Brain microvascular endothelial cell (primary cell): ENCODE measurements at regions not wholly inside any gene's neighbourhood (a gene's known extent, or its start where the extent isn't known, plus 50 kb on each side); places are given as distances from the start of the nearest gene placed in this dataset.

Source experiments
- DNase-seq: peaks from one replicate; pipeline ENCODE4 v3.0.0-alpha.2; 2020
- H3K27ac ChIP-seq: fragments of 250-450 bp; sonication (Bioruptor Pico); 2 replicates; pipeline ENCODE4 v1.5.1; 2020; ENCODE audit warnings: mild to moderate bottlenecking, moderate library complexity
- H3K27me3 ChIP-seq: fragments of 250-450 bp; sonication (Bioruptor Pico); replicated peaks from 2 replicates; pipeline ENCODE4 v1.5.1; 2020; ENCODE audit warnings: mild to moderate bottlenecking
- H3K36me3 ChIP-seq: fragments of 250-450 bp; sonication (Bioruptor Pico); replicated peaks from 2 replicates; pipeline ENCODE4 v1.5.1; 2020; ENCODE audit warnings: mild to moderate bottlenecking
- H3K4me3 ChIP-seq: 2 replicates; pipeline ENCODE4 v1.5.1; 2011; ENCODE audit warnings: low read depth, mild to moderate bottlenecking, control low read depth, low read length, moderate library complexity
- CTCF ChIP-seq: IDR thresholded peaks from 2 replicates; pipeline ENCODE4 v1.5.1; 2011; ENCODE audit warnings: low read depth, mild to moderate bottlenecking, moderate library complexity, low read length, control low read depth, inconsistent platforms; ENCODE audit errors: missing control alignments
- in situ Hi-C: cut with HindIII; loops from 2 replicates; pipeline ENCODE4 v1.10.0; 2017; ENCODE audit warnings: low sequenced_read_pairs, low pct_ligation_motif_present

- Histone ChIP-seq H3K36me3 (no peaks in the 10 kb centered on the region), H3K4me3 (no peak overlapping the region), H3K27me3 (no peaks in the 10 kb centered on the region), H3K27ac (peak overlapping the region; percentile 75)
- peak; percentile 51 for DNase-seq
- in situ Hi-C loops: no loop called here
- TF ChIP-seq CTCF: no peak
These were observed 676.1 kb upstream of the CELF4 start for GRCh38 chr18:38241736-38242135.

GRCh38 chr18:38241216-38241615 is 675.6 kb upstream of the CELF4 start:
- Histone ChIP-seq H3K27ac (peak overlapping the region; percentile 75), H3K4me3 (no peak overlapping the region), H3K27me3 (no peaks in the 10 kb centered on the region), H3K36me3 (no peaks in the 10 kb centered on the region)
- TF ChIP-seq CTCF: no peak
- in situ Hi-C loops: no loop called here
- DNase-seq: peak; percentile 24

GRCh38 chr18:38239606-38240005 is 674.0 kb upstream of the CELF4 start:
- Histone ChIP-seq H3K27ac (no peak overlapping the region), H3K36me3 (no peaks in the 10 kb centered on the region), H3K27me3 (no peaks in the 10 kb centered on the region), H3K4me3 (no peak overlapping the region)
- DNase-seq: no peak
- no peak for TF ChIP-seq CTCF
- in situ Hi-C loops: no loop called here

GRCh38 chr18:38237796-38238195 is 672.2 kb upstream of the CELF4 start:
- TF ChIP-seq CTCF: no peak
- Histone ChIP-seq H3K4me3 (no peak overlapping the region), H3K27ac (no peak overlapping the region), H3K36me3 (no peaks in the 10 kb centered on the region), H3K27me3 (no peaks in the 10 kb centered on the region)
- DNase-seq: no peak
- in situ Hi-C loops: no loop called here

- in situ Hi-C loops: no loop called here
- no peak overlapping the region for H3K27ac ChIP-seq
- no peaks in the 10 kb centered on the region for H3K27me3 ChIP-seq
- no peak overlapping the region for H3K4me3 ChIP-seq
- H3K36me3 ChIP-seq: no peaks in the 10 kb centered on the region
- no peak for DNase-seq
- no peak for TF ChIP-seq CTCF
These were observed 656.0 kb upstream of the CELF4 start for GRCh38 chr18:38221476-38222100.

GRCh38 chr18:38198956-38199355 is 633.4 kb upstream of the CELF4 start:
- H3K27me3 ChIP-seq: no peaks in the 10 kb centered on the region
- TF ChIP-seq CTCF: no peak
- H3K36me3 ChIP-seq: no peaks in the 10 kb centered on the region
- in situ Hi-C loops: no loop called here
- DNase-seq: no peak
- no peak overlapping the region for H3K4me3 ChIP-seq
- no peak overlapping the region for H3K27ac ChIP-seq
